ENCODE measurements at regions not wholly inside any gene's neighbourhood (a gene's known extent, or its start where the extent isn't known, plus 50 kb on each side); places are given as distances from the start of the nearest gene placed in this dataset.

DNA sequence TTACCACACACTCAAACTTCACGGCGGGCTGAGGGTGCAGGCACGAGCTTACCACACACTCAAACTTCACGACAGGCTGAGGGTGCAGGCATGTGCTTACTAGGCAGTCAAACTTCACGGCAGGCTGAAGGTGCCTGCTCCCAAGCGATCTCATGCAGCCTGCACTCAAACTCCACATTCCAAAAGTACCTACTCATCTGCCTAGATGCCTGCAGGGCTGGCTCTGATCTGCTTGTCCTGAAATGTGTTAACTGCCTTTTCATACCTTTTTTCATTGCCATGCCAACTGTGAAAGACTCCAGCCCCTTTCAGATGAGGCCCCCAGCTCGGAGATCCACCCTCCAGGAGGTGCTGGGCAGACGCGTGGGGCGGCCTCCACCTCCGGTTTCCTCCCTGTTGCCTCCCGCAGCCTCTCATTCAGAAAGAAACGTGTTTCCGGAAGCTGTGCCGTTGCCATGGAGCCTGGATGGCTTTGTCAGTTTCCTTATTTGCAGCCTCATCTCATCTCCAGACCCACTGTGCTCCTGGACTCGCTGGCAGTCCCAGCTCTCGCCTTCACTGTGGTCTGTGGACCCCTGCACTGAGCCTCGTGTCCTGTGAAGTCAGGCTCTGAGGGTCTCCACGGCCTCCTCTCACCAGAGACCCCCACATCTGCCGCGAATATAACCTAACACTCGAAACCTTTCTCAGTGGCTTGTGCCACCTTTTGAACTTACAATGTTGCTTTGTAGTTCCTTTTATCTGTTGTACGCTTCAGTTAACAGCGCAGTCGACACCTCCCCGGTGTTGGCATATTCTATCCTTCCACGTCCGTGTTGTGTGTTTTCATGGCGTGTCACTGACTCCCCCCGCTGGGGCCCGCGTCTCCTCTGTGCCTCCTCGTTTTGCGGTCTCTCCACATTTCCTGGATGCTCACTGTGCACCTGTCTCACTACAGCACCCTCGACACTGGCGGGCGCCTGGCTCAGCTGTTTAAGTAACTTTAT lies 106.1 kb upstream of the ALKAL2 start:
- RAD21 ChIA-PET (ENCODE audit: unreplicated experiment): no interaction called here
- FAIRE-seq (no peak), DNase-seq (ENCODE audit: low read depth, low spot score) (no peak), ATAC-seq (no peak)
- Histone ChIP-seq H3K4me1 (ENCODE audit: control insufficient read depth, insufficient read depth, low read length) (no peaks in the 10 kb centered on the region; the same call in 1 of the 2 replicates), H3K79me2 (ENCODE audit: control insufficient read depth, insufficient read depth, low read length) (no peaks in the 10 kb centered on the region), H2AFZ (ENCODE audit: control insufficient read depth, low read depth, low read length) (no peak overlapping the region), H3K27ac (ENCODE audit: control insufficient read depth, insufficient read depth) (no peak overlapping the region), H3K9me3 (replicated peaks; ENCODE audit: control insufficient read depth, insufficient read depth, low read length) (no peaks in the 10 kb centered on the region), H3K36me3 (ENCODE audit: control insufficient read depth in 2 of 2, insufficient read depth in 2 of 2, low read length in 1 of 2) (no peaks in the 10 kb centered on the region), H3K27me3 (replicated peaks in 1 of 2; ENCODE audit: control insufficient read depth in 2 of 2, insufficient read depth in 2 of 2, low read length in 1 of 2) (no peaks in the 10 kb centered on the region), H3K4me2 (ENCODE audit: control insufficient read depth, insufficient read depth) (peak overlapping the region; percentile 30; the same call in 1 of the 2 replicates), H3K4me3 (no peak overlapping the region), H4K20me1 (ENCODE audit: control insufficient read depth, insufficient read depth) (no peaks in the 10 kb centered on the region), H3K9ac (ENCODE audit: control insufficient read depth, insufficient read depth, low read length) (no peak overlapping the region)
- in situ Hi-C loops (cut with MboI): no loop called here
- SMC1A ChIA-PET (ENCODE audit: uncharacterized antibody, unreplicated experiment): no interaction called here
- BruUV-seq (replicated peaks): no TSS peak
- CTCF ChIA-PET: no interaction called here
- POLR2A ChIA-PET: no interaction called here
- intact Hi-C loops (cut with micrococcal nuclease; ENCODE audit: unreplicated experiment): no loop called here
- TF ChIP-seq WRNIP1 (IDR thresholded peaks at IDR 0.05; ENCODE audit: borderline replicate concordance, low read depth, low read length) (no peak), FOS (IDR thresholded peaks at IDR 0.05; ENCODE audit: borderline replicate concordance, extremely low read depth, insufficient read length) (no peak), RAD21 (IDR thresholded peaks at IDR 0.05; ENCODE audit: insufficient read depth, low read depth, low read length) (no peak), RAD51 (IDR thresholded peaks at IDR 0.05) (no peak), ZZZ3 (IDR thresholded peaks at IDR 0.05; ENCODE audit: control insufficient read depth, insufficient read length, low read depth) (no peak), BCL11A (IDR thresholded peaks at IDR 0.05; ENCODE audit: low read depth, low read length) (no peak), ESRRA (IDR thresholded peaks at IDR 0.05; ENCODE audit: low read length) (no peak), ZSCAN29 (IDR thresholded peaks at IDR 0.05) (no peak)
- 45% methylated on average over 37 of the region's 37 CpGs for WGBS (ENCODE audit: insufficient coverage, insufficient replicate concordance, low lambda C conversion rate, missing lambda C conversion rate)

DNA sequence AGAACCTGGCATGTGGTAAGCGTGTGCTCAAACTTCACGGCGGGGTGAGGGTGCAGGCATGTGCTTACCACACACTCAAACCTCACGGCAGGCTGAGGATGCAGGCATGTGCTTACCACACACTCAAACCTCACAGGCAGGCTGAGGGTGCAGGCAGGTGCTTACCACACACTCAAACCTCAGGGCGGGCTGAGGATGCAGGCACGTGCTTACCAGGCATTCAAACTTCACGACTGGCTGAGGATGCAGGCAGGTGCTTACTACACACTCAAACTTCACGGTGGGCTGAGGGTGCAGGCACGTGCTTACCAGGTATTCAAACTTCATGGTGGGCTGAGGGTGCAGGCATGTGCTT lies 105.0 kb upstream of the ALKAL2 start:
- ATAC-seq: no peak
- no TSS peak for BruUV-seq (replicated peaks)
- Histone ChIP-seq H3K4me1 (ENCODE audit: control insufficient read depth, insufficient read depth, low read length) (no peaks in the 10 kb centered on the region; the same call in 1 of the 2 replicates), H3K27me3 (replicated peaks in 1 of 2; ENCODE audit: control insufficient read depth in 2 of 2, insufficient read depth in 2 of 2, low read length in 1 of 2) (no peaks in the 10 kb centered on the region), H3K4me2 (ENCODE audit: control insufficient read depth, insufficient read depth) (no peak overlapping the region), H3K4me3 (no peak overlapping the region), H3K9ac (ENCODE audit: control insufficient read depth, insufficient read depth, low read length) (no peak overlapping the region), H3K9me3 (replicated peaks; ENCODE audit: control insufficient read depth, insufficient read depth, low read length) (no peaks in the 10 kb centered on the region), H4K20me1 (ENCODE audit: control insufficient read depth, insufficient read depth) (no peaks in the 10 kb centered on the region), H2AFZ (ENCODE audit: control insufficient read depth, low read depth, low read length) (no peak overlapping the region), H3K27ac (ENCODE audit: control insufficient read depth, insufficient read depth) (no peak overlapping the region), H3K36me3 (ENCODE audit: control insufficient read depth in 2 of 2, insufficient read depth in 2 of 2, low read length in 1 of 2) (no peaks in the 10 kb centered on the region), H3K79me2 (ENCODE audit: control insufficient read depth, insufficient read depth, low read length) (no peaks in the 10 kb centered on the region)
- intact Hi-C loops (cut with micrococcal nuclease; ENCODE audit: unreplicated experiment): no loop called here
- DNase-seq (ENCODE audit: low read depth, low spot score): no peak
- in situ Hi-C loops (cut with MboI): no loop called here
- CTCF ChIA-PET: no interaction called here
- WGBS (ENCODE audit: insufficient coverage, insufficient replicate concordance, low lambda C conversion rate, missing lambda C conversion rate): 69% methylated on average over 9 of the region's 9 CpGs
- POLR2A ChIA-PET: no interaction called here
- no peak for FAIRE-seq
- RAD21 ChIA-PET (ENCODE audit: unreplicated experiment): no interaction called here
- SMC1A ChIA-PET (ENCODE audit: uncharacterized antibody, unreplicated experiment): no interaction called here
- TF ChIP-seq SUPT20H (IDR thresholded peaks at IDR 0.05; ENCODE audit: borderline replicate concordance, control insufficient read depth, low read depth, low read length) (no peak), SUZ12 (IDR thresholded peaks at IDR 0.05; ENCODE audit: unreplicated experiment) (no peak), GATAD2B (conservative IDR thresholded peaks at IDR 0.05; ENCODE audit: low read depth) (no peak), IKZF1 (conservative IDR thresholded peaks at IDR 0.05) (no peak), MTA3 (IDR thresholded peaks at IDR 0.05; ENCODE audit: borderline replicate concordance, low read length) (no peak)

All from GM12878 (cell line).